Mammary epithelial cell (primary cell): ENCODE measurements at regions not wholly inside any gene's neighbourhood (a gene's known extent, or its start where the extent isn't known, plus 50 kb on each side); places are given as distances from the start of the nearest gene placed in this dataset.

Experiments
- CTCF ChIP-seq, 2 donors: IDR thresholded peaks in 1 of 2; conservative IDR thresholded peaks in 1 of 2; 2 replicates each; pipeline ENCODE4 v1.5.1; 2011 to 2012; ENCODE audit warnings: inconsistent platforms in 2 of 2, low read length in 2 of 2, mild to moderate bottlenecking in 2 of 2, control low read depth in 1 of 2, low read depth in 1 of 2; ENCODE audit not compliant: insufficient read depth in 1 of 2; ENCODE audit errors: extremely low read depth in 1 of 2
- EZH2 ChIP-seq: IDR thresholded peaks from 2 replicates; pipeline ENCODE4 v1.6.1; 2012; ENCODE audit warnings: low read length, inconsistent platforms, borderline replicate concordance

- TF ChIP-seq CTCF (conservative IDR thresholded peaks at IDR 0.05 in 1 of 2, IDR thresholded peaks at IDR 0.05 in 1 of 2; ENCODE audit: extremely low read depth in 1 of 2, insufficient read depth in 1 of 2, low read depth in 1 of 2, low read length in 2 of 2): no peak
- TF ChIP-seq EZH2: no peak
Observed at GRCh38 chr5:159788835-159789331, 127.4 kb upstream of the ADRA1B start.
